ENCODE measurements at regions not wholly inside any gene's neighbourhood (a gene's known extent, or its start where the extent isn't known, plus 50 kb on each side); places are given as distances from the start of the nearest gene placed in this dataset.

DNA sequence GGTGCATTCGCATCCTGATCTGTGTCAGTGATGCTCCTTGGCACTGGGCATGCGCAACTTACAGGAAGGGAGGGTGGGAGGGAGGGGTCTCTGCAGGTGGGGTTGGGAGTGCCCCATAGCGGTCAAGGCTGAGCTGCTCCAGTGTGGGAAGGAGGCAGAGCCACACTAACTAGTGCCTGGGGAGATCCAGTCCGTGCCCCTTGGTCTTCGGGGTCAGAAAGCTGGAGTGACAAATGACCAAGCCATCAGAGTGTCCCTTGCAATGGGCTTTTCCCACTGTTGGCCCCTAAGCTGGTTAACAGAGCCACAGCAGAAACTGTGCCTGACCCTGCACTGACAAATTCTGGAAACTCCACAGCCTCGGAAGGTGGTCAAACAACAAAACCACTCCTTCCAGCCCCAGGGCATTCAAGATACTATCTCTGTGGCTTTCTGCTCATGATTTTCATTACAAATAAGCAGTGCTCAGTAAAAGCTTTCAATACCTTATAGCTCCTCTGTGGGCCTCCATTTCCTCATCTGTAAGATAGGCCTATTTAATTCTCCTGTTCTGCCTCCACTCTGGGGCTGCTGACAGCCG, 138.1 kb upstream of the UNC5B start:
- no peak for DNase-seq (ENCODE audit: low read depth, low spot score)
- in situ Hi-C loops (cut with HindIII; ENCODE audit: low pct_unique_long_range_greater_than_20kb, low sequenced_read_pairs) (no loop called here), intact Hi-C loops (cut with micrococcal nuclease; ENCODE audit: unreplicated experiment) (no loop called here)
- ATAC-seq: no peak
- BruUV-seq (replicated peaks): no TSS peak
- no peaks in the 10 kb centered on the region for H3K9me3 ChIP-seq (ENCODE audit: control insufficient read depth, insufficient read depth, low read depth, low read length)
- no peak overlapping the region for H3K27ac ChIP-seq (ENCODE audit: low read length)
- H3K4me3 ChIP-seq (ENCODE audit: low read depth in 2 of 2, low read length in 2 of 2): no peak overlapping the region
- POLR2A ChIA-PET: no interaction called here
- peaks cover 12% of the 10 kb centered on the region; the same call in 1 of the 2 replicates for H3K27me3 ChIP-seq (ENCODE audit: control insufficient read depth, insufficient read depth, low read length)
- H3K4me1 ChIP-seq (ENCODE audit: control insufficient read depth, insufficient read depth, low read length): 0 out of 2 replicates have a peak, but pooled peaks cover 4% of the 10 kb centered on the region
- no peaks in the 10 kb centered on the region for H3K36me3 ChIP-seq (ENCODE audit: control insufficient read depth, insufficient read depth, low read length)
- no peak for TF ChIP-seq TCF7L2 (IDR thresholded peaks at IDR 0.05; ENCODE audit: low read depth, low read length)
- TF ChIP-seq POLR2AphosphoS5 (IDR thresholded peaks at IDR 0.05; ENCODE audit: low read depth, low read length): no peak
- TF ChIP-seq, protein P1, sequence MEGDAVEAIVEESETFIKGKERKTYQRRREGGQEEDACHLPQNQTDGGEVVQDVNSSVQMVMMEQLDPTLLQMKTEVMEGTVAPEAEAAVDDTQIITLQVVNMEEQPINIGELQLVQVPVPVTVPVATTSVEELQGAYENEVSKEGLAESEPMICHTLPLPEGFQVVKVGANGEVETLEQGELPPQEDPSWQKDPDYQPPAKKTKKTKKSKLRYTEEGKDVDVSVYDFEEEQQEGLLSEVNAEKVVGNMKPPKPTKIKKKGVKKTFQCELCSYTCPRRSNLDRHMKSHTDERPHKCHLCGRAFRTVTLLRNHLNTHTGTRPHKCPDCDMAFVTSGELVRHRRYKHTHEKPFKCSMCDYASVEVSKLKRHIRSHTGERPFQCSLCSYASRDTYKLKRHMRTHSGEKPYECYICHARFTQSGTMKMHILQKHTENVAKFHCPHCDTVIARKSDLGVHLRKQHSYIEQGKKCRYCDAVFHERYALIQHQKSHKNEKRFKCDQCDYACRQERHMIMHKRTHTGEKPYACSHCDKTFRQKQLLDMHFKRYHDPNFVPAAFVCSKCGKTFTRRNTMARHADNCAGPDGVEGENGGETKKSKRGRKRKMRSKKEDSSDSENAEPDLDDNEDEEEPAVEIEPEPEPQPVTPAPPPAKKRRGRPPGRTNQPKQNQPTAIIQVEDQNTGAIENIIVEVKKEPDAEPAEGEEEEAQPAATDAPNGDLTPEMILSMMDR (IDR thresholded peaks at IDR 0.05): no peak
- no peak for TF ChIP-seq SIN3A (IDR thresholded peaks at IDR 0.05; ENCODE audit: borderline replicate concordance, insufficient read depth, low read depth, low read length)
- CTCF ChIA-PET: interaction anchor here (0.7 kb wide), 1 partner anchor 245 kb away, joined by 3 read pairs; no protein-coding TSS in a partner anchor

- no peak for ATAC-seq
Observed at GRCh38 chr10:71075086-71075758, 137.1 kb upstream of the UNC5B start.

More at GRCh38 chr10:71075086-71075758, 137.1 kb upstream of the UNC5B start:
- Histone ChIP-seq H3K4me1 (ENCODE audit: control insufficient read depth, insufficient read depth, low read length) (0 out of 2 replicates have a peak, but pooled peaks cover 4% of the 10 kb centered on the region), H3K9me3 (ENCODE audit: control insufficient read depth, insufficient read depth, low read depth, low read length) (no peaks in the 10 kb centered on the region), H3K27me3 (ENCODE audit: control insufficient read depth, insufficient read depth, low read length) (peaks cover 12% of the 10 kb centered on the region; the same call in 1 of the 2 replicates), H3K4me3 (ENCODE audit: low read depth in 2 of 2, low read length in 2 of 2) (no peak overlapping the region), H3K27ac (ENCODE audit: low read length) (no peak overlapping the region), H3K36me3 (ENCODE audit: control insufficient read depth, insufficient read depth, low read length) (no peaks in the 10 kb centered on the region)
- ChIA-PET CTCF (interaction anchor here (0.7 kb wide), 2 partner anchors 130 to 246 kb away, joined by 3 read pairs; no protein-coding TSS in a partner anchor), POLR2A (no interaction called here)
- DNase-seq (ENCODE audit: low read depth, low spot score): no peak
- in situ Hi-C loops (cut with HindIII; ENCODE audit: low pct_unique_long_range_greater_than_20kb, low sequenced_read_pairs) (no loop called here), intact Hi-C loops (cut with micrococcal nuclease; ENCODE audit: unreplicated experiment) (no loop called here)
- no TSS peak for BruUV-seq (replicated peaks)
- no peak for TF ChIP-seq TCF7L2 (IDR thresholded peaks at IDR 0.05; ENCODE audit: low read depth, low read length)
- TF ChIP-seq, protein P2, sequence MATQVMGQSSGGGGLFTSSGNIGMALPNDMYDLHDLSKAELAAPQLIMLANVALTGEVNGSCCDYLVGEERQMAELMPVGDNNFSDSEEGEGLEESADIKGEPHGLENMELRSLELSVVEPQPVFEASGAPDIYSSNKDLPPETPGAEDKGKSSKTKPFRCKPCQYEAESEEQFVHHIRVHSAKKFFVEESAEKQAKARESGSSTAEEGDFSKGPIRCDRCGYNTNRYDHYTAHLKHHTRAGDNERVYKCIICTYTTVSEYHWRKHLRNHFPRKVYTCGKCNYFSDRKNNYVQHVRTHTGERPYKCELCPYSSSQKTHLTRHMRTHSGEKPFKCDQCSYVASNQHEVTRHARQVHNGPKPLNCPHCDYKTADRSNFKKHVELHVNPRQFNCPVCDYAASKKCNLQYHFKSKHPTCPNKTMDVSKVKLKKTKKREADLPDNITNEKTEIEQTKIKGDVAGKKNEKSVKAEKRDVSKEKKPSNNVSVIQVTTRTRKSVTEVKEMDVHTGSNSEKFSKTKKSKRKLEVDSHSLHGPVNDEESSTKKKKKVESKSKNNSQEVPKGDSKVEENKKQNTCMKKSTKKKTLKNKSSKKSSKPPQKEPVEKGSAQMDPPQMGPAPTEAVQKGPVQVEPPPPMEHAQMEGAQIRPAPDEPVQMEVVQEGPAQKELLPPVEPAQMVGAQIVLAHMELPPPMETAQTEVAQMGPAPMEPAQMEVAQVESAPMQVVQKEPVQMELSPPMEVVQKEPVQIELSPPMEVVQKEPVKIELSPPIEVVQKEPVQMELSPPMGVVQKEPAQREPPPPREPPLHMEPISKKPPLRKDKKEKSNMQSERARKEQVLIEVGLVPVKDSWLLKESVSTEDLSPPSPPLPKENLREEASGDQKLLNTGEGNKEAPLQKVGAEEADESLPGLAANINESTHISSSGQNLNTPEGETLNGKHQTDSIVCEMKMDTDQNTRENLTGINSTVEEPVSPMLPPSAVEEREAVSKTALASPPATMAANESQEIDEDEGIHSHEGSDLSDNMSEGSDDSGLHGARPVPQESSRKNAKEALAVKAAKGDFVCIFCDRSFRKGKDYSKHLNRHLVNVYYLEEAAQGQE (IDR thresholded peaks at IDR 0.05; ENCODE audit: insufficient read depth in 1 of 2, low read depth in 2 of 2, low read length in 1 of 2): no peak
- no peak for TF ChIP-seq SIN3A (IDR thresholded peaks at IDR 0.05; ENCODE audit: borderline replicate concordance, insufficient read depth, low read depth, low read length)
- no peak for TF ChIP-seq POLR2AphosphoS5 (IDR thresholded peaks at IDR 0.05; ENCODE audit: low read depth, low read length)
- TF ChIP-seq, protein P1 (IDR thresholded peaks at IDR 0.05): no peak

All from Panc1 (cell line).